Suprapubic skin (tissue), 3 donors: ENCODE measurements at regions not wholly inside any gene's neighbourhood (a gene's known extent, or its start where the extent isn't known, plus 50 kb on each side); places are given as distances from the start of the nearest gene placed in this dataset.

ENCODE experiments used
- EP300 ChIP-seq: sonication (generic); formaldehyde crosslinking; IDR thresholded peaks from one replicate; pipeline ENCODE4 v1.6.1; 2017; ENCODE audit warnings: antibody characterized with exemption
- POLR2A ChIP-seq, 2 donors: fragments of 450-650 bp; IDR thresholded peaks; one replicate each; pipeline ENCODE4 v1.6.1; 2017; ENCODE audit warnings: antibody characterized with exemption in 2 of 2, mild to moderate bottlenecking in 2 of 2, moderate library complexity in 2 of 2
- TF ChIP-seq, protein P1 (sequence below), 2 donors: fragments of 200-600 bp in 1 of 2; fragments of 450-650 bp in 1 of 2; sonication (generic) in 1 of 2; IDR thresholded peaks; one replicate each; pipeline ENCODE4 v1.5.1; 2016 to 2019; ENCODE audit warnings: antibody characterized with exemption in 2 of 2, mild to moderate bottlenecking in 1 of 2, moderate library complexity in 1 of 2

DNA sequence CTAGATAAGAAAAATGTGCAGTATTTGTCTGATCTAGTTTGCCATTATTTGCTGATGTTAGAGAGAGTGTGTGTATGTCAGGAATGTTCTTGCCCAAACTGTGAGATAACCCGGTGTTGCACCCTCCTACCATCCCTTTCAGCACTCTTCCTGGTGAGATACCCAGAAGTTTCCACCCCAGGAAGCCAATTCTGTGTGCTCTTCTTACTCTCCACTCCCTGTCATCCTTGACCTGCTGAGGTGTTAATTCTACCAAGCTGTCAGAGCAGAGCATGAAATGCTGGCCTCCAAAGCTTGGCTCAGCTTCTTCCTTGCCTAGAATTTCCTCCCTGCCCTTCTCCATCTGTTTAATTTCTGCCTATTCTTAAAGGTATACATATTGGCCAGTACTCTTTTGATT, 237.3 kb upstream of the CNR1 start:
- TF ChIP-seq EP300 (no peak), POLR2A (IDR thresholded peaks at IDR 0.05) (no peak)
- TF ChIP-seq, protein P1, sequence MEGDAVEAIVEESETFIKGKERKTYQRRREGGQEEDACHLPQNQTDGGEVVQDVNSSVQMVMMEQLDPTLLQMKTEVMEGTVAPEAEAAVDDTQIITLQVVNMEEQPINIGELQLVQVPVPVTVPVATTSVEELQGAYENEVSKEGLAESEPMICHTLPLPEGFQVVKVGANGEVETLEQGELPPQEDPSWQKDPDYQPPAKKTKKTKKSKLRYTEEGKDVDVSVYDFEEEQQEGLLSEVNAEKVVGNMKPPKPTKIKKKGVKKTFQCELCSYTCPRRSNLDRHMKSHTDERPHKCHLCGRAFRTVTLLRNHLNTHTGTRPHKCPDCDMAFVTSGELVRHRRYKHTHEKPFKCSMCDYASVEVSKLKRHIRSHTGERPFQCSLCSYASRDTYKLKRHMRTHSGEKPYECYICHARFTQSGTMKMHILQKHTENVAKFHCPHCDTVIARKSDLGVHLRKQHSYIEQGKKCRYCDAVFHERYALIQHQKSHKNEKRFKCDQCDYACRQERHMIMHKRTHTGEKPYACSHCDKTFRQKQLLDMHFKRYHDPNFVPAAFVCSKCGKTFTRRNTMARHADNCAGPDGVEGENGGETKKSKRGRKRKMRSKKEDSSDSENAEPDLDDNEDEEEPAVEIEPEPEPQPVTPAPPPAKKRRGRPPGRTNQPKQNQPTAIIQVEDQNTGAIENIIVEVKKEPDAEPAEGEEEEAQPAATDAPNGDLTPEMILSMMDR (IDR thresholded peaks at IDR 0.05) = no peak
